DND-41 (cell line): ENCODE measurements at regions not wholly inside any gene's neighbourhood (a gene's known extent, or its start where the extent isn't known, plus 50 kb on each side); places are given as distances from the start of the nearest gene placed in this dataset.

Experiments
- CTCF ChIP-seq: IDR thresholded peaks from 2 replicates; pipeline ENCODE4 v1.5.1; 2012; ENCODE audit warnings: borderline replicate concordance, low read length, moderate library complexity, mild to moderate bottlenecking; ENCODE audit not compliant: poor library complexity, severe bottlenecking; ENCODE audit errors: extremely low read depth
- EZH2 ChIP-seq: IDR thresholded peaks from 3 replicates; pipeline ENCODE4 v1.6.1; 2012; ENCODE audit warnings: borderline replicate concordance, low read depth, mild to moderate bottlenecking, moderate library complexity, low read length, inconsistent platforms; ENCODE audit not compliant: severe bottlenecking

- TF ChIP-seq CTCF (no peak), EZH2 (no peak)
These were observed 311.6 kb downstream of the S1PR1 start for GRCh38 chr1:101548376-101548775.
